ENCODE measurements at regions not wholly inside any gene's neighbourhood (a gene's known extent, or its start where the extent isn't known, plus 50 kb on each side); places are given as distances from the start of the nearest gene placed in this dataset.
"Not testable (repeated sequence)": the region's sequence is repeated elsewhere in the genome, so short reads cannot be mapped to it uniquely, and the experiment has no call there.

GRCh38 chr6:78770765-78771164 is 96.6 kb upstream of the IRAK1BP1 start:
- H3K27ac ChIP-seq = no peak overlapping the region
- H3K9me3 ChIP-seq = no peaks in the 10 kb centered on the region
- no peaks in the 10 kb centered on the region for H3K4me1 ChIP-seq
- DNase-seq (ENCODE audit: extremely low spot score in 2 of 2) = no peak
- no peaks in the 10 kb centered on the region for H3K27me3 ChIP-seq
- H3K4me3 ChIP-seq = no peak overlapping the region
- intact Hi-C loops (cut with DNase I) = no loop called here
- TF ChIP-seq CTCF (IDR thresholded peaks at IDR 0.05) (no peak), POLR2AphosphoS5 (IDR thresholded peaks at IDR 0.05; ENCODE audit: insufficient read depth in 1 of 2, low read depth in 1 of 2) (no peak), POLR2A (IDR thresholded peaks at IDR 0.05) (no peak)
- H3K36me3 ChIP-seq = no peaks in the 10 kb centered on the region

- H3K4me3 ChIP-seq = no peak overlapping the region
- H3K27me3 ChIP-seq = no peaks in the 10 kb centered on the region
- no peaks in the 10 kb centered on the region for H3K9me3 ChIP-seq
- no peak for DNase-seq (ENCODE audit: extremely low spot score in 2 of 2)
- intact Hi-C loops (cut with DNase I) = no loop called here
- no peaks in the 10 kb centered on the region for H3K36me3 ChIP-seq
- no peaks in the 10 kb centered on the region for H3K4me1 ChIP-seq
- no peak overlapping the region for H3K27ac ChIP-seq
- TF ChIP-seq CTCF (IDR thresholded peaks at IDR 0.05) (no peak), POLR2AphosphoS5 (IDR thresholded peaks at IDR 0.05; ENCODE audit: insufficient read depth in 1 of 2, low read depth in 1 of 2) (no peak), POLR2A (IDR thresholded peaks at IDR 0.05) (no peak)
Observed at GRCh38 chr6:78771586-78771985, 95.8 kb upstream of the IRAK1BP1 start.

GRCh38 chr6:78781001-78781400 is 86.3 kb upstream of the IRAK1BP1 start:
- DNase-seq (ENCODE audit: extremely low spot score in 2 of 2) = no peak
- H3K27me3 ChIP-seq = no peaks in the 10 kb centered on the region
- intact Hi-C loops (cut with DNase I) = no loop called here
- no peaks in the 10 kb centered on the region for H3K9me3 ChIP-seq
- no peak overlapping the region for H3K27ac ChIP-seq
- no peaks in the 10 kb centered on the region for H3K4me1 ChIP-seq
- H3K36me3 ChIP-seq = no peaks in the 10 kb centered on the region
- TF ChIP-seq POLR2AphosphoS5 (IDR thresholded peaks at IDR 0.05; ENCODE audit: insufficient read depth in 1 of 2, low read depth in 1 of 2) = no peak
- TF ChIP-seq POLR2A (IDR thresholded peaks at IDR 0.05) = no peak
- no peak for TF ChIP-seq CTCF (IDR thresholded peaks at IDR 0.05)
- no peak overlapping the region for H3K4me3 ChIP-seq

GRCh38 chr6:78783366-78783765 is 84.0 kb upstream of the IRAK1BP1 start:
- intact Hi-C loops (cut with DNase I) = not testable (repeated sequence)

GRCh38 chr6:78797270-78797669 is 70.1 kb upstream of the IRAK1BP1 start:
- TF ChIP-seq POLR2AphosphoS5 (IDR thresholded peaks at IDR 0.05; ENCODE audit: insufficient read depth in 1 of 2, low read depth in 1 of 2) (no peak), CTCF (IDR thresholded peaks at IDR 0.05) (no peak), POLR2A (IDR thresholded peaks at IDR 0.05) (no peak)

More at GRCh38 chr6:78783366-78783765, 84.0 kb upstream of the IRAK1BP1 start:
- not testable (repeated sequence) for H3K4me1 ChIP-seq; H3K27me3 ChIP-seq; H3K9me3 ChIP-seq; H3K27ac ChIP-seq; DNase-seq (ENCODE audit: extremely low spot score in 2 of 2); H3K4me3 ChIP-seq; H3K36me3 ChIP-seq

GRCh38 chr6:78799682-78800081 is 67.7 kb upstream of the IRAK1BP1 start:
- no peak for DNase-seq (ENCODE audit: extremely low spot score in 2 of 2)
- Histone ChIP-seq H3K4me1 (no peaks in the 10 kb centered on the region), H3K27me3 (no peaks in the 10 kb centered on the region), H3K36me3 (no peaks in the 10 kb centered on the region), H3K27ac (no peak overlapping the region), H3K9me3 (no peaks in the 10 kb centered on the region), H3K4me3 (no peak overlapping the region)
- no peak for TF ChIP-seq POLR2AphosphoS5 (IDR thresholded peaks at IDR 0.05; ENCODE audit: insufficient read depth in 1 of 2, low read depth in 1 of 2)
- no peak for TF ChIP-seq POLR2A (IDR thresholded peaks at IDR 0.05)
- TF ChIP-seq CTCF (IDR thresholded peaks at IDR 0.05) = no peak
- intact Hi-C loops (cut with DNase I) = no loop called here

More at GRCh38 chr6:78797270-78797669, 70.1 kb upstream of the IRAK1BP1 start:
- intact Hi-C loops (cut with DNase I) = no loop called here
- H3K27ac ChIP-seq = no peak overlapping the region
- H3K36me3 ChIP-seq = no peaks in the 10 kb centered on the region
- no peaks in the 10 kb centered on the region for H3K4me1 ChIP-seq
- H3K27me3 ChIP-seq = no peaks in the 10 kb centered on the region
- DNase-seq (ENCODE audit: extremely low spot score in 2 of 2) = no peak
- no peaks in the 10 kb centered on the region for H3K9me3 ChIP-seq
- H3K4me3 ChIP-seq = no peak overlapping the region

- H3K4me3 ChIP-seq; H3K27me3 ChIP-seq; H3K4me1 ChIP-seq; DNase-seq (ENCODE audit: extremely low spot score in 2 of 2); intact Hi-C loops (cut with DNase I); H3K36me3 ChIP-seq; H3K9me3 ChIP-seq; H3K27ac ChIP-seq: not testable (repeated sequence)
Observed at GRCh38 chr6:78806792-78807191, 60.6 kb upstream of the IRAK1BP1 start.

- H3K36me3 ChIP-seq; H3K4me1 ChIP-seq; H3K27me3 ChIP-seq; H3K9me3 ChIP-seq; DNase-seq (ENCODE audit: extremely low spot score in 2 of 2); H3K27ac ChIP-seq; H3K4me3 ChIP-seq; intact Hi-C loops (cut with DNase I): not testable (repeated sequence)
Observed at GRCh38 chr6:78807655-78808355, 59.5 kb upstream of the IRAK1BP1 start.
